Heart left ventricle (tissue), 16 donors: ENCODE measurements at regions not wholly inside any gene's neighbourhood (a gene's known extent, or its start where the extent isn't known, plus 50 kb on each side); places are given as distances from the start of the nearest gene placed in this dataset.

ENCODE experiments used
- ATAC-seq, 4 donors: fragments of 200-7000 bp; cut with Tn5 transposase; one replicate each; pipeline ENCODE4 v1.9.1; 2020 to 2022; ENCODE audit warnings: moderate library complexity in 4 of 4, mild to moderate bottlenecking in 3 of 4, moderate number of reproducible peaks in 1 of 4
- DNase-seq, 5 donors: peaks; one replicate each; pipeline ENCODE4 v3.0.0-alpha.2; 2020
- H3K27ac ChIP-seq, 12 donors: fragments of 200-600 bp; sonication (generic) in 4 of 12; one replicate each; pipeline versions ENCODE4 v1.5.0 to v1.8.0; 2016 to 2022; ENCODE audit warnings: mild to moderate bottlenecking in 2 of 12
- H3K27me3 ChIP-seq, 9 donors: fragments of 200-600 bp; sonication (generic) in 2 of 9; one replicate each; pipeline versions ENCODE4 v1.5.1 to v1.8.0; 2016 to 2022; ENCODE audit warnings: mild to moderate bottlenecking in 3 of 9
- H3K36me3 ChIP-seq, 9 donors: fragments of 200-600 bp; sonication (generic) in 2 of 9; one replicate each; pipeline versions ENCODE4 v1.5.0 to v1.8.0; 2018 to 2022; ENCODE audit warnings: mild to moderate bottlenecking in 2 of 9
- H3K4me1 ChIP-seq, 12 donors: fragments of 200-600 bp; sonication (generic) in 4 of 12; one replicate each; pipeline versions ENCODE4 v1.5.0 to v1.8.0; 2016 to 2022; ENCODE audit warnings: mild to moderate bottlenecking in 3 of 12
- H3K4me3 ChIP-seq, 12 donors: fragments of 200-600 bp; sonication (generic) in 4 of 12; one replicate each; pipeline versions ENCODE4 v1.5.0 to v1.8.0; 2017 to 2022; ENCODE audit warnings: mild to moderate bottlenecking in 9 of 12, moderate library complexity in 4 of 12
- H3K9me3 ChIP-seq, 12 donors: fragments of 200-600 bp; sonication (generic) in 4 of 12; one replicate each; pipeline versions ENCODE4 v1.5.0 to v1.8.0; 2016 to 2022; ENCODE audit warnings: mild to moderate bottlenecking in 1 of 12
- POLR2A ChIP-seq, 2 donors: fragments of 450-650 bp; IDR thresholded peaks; one replicate each; pipeline ENCODE4 v1.6.1; 2017; ENCODE audit warnings: antibody characterized with exemption in 2 of 2, mild to moderate bottlenecking in 2 of 2, moderate library complexity in 2 of 2
- WGBS, 4 donors: extraction: QIAGEN DNeasy Blood & Tissue Kit in 2 of 4; methylation state at CpG; one replicate each; pipeline versions ENCODE4 v1.1.5 to v1.1.7; 2013 to 2018; 5-methylcytosine and 5-hydroxymethylcytosine counted together
- intact Hi-C, 10 donors: fragments of 100-400 bp; cut with DNase I; formaldehyde crosslinking; loops; one replicate each; pipeline versions ENCODE4 v1.11.1 to v1.14.2; 2022
- TF ChIP-seq, protein P1 (sequence below), 12 donors: fragments of 200-600 bp; sonication (generic) in 4 of 12; IDR thresholded peaks; one replicate each; pipeline versions ENCODE4 v1.5.0 to v1.8.0; 2018 to 2022; ENCODE audit warnings: antibody characterized with exemption in 12 of 12, mild to moderate bottlenecking in 5 of 12
- donor health status: ischemic (EF 13 %, LVEDD 7.1; RV severe dilation, severe dysfunction).
- donor health status: healthy with polysubstance abuse.
- donor health status: DM: no; HTN: yes; CAD: no.
- donor health status: DM: no; HTN: no; CAD: no.
- donor health status: ischemic (EF 25% LVEDD 6.9; RV normal size, moderate dysfunction).
- donor health status: ischemic (EF 25% LVEDD 5.7; RV mildly dilated, moderate dysfunction).
- donor health status: healthy.
- donor health status: DM: yes; HTN: yes; CAD: no.
- donor health status: ischemic (EF 35%, LVEDD 5.7; RV mildly dilated, moderate dysfunction).
- donor health status: nonischemic (EF 11% LVEDD 7.7; RV severe dilation, severe dysfunction).
- donor health status: DM: yes; HTN: yes; CAD: no.
- donor health status: PGD.
- donor health status: ischemic (EF 29% LVEDD 5.4; RV normal size, mild dysfunction).
- donor health status: nonischemic (EF 23%, LVEDD 6.1; RV moderate dilation, normal function).

DNA sequence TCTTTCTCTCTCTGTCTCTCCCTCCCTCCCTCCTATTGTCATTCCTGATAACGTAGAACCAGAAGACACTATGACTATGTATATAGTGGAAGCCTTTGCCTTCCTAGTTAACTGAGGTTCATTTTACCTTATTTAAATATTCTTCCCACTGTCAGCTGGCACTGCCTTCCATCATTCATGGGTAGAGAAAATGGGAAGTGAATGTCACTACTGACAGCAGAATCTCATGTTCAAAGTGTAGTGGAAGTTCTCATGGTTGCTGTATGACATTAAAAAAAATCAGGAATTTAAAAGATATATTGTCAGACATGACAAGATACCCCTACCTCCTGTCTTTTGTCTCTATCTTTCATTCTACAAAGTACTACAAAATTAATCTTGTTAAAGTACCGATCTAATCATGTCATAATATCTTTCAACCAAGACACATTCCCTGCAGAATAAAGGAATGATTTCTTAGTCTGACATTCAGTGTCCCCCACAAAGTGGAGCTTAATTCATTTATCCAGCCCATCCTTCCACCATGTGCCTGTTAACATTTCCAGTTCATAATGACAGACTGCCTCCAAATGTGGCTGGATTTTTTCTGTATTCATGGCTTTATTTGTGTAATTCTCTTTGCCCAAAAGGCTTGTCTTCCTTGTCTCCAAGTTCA lies 250.1 kb upstream of the CDH20 start:
- H3K27ac ChIP-seq: no peak overlapping the region
- no peak overlapping the region for H3K4me3 ChIP-seq
- no peaks in the 10 kb centered on the region for H3K9me3 ChIP-seq
- no peak for TF ChIP-seq POLR2A (IDR thresholded peaks at IDR 0.05)
- TF ChIP-seq, protein P1, sequence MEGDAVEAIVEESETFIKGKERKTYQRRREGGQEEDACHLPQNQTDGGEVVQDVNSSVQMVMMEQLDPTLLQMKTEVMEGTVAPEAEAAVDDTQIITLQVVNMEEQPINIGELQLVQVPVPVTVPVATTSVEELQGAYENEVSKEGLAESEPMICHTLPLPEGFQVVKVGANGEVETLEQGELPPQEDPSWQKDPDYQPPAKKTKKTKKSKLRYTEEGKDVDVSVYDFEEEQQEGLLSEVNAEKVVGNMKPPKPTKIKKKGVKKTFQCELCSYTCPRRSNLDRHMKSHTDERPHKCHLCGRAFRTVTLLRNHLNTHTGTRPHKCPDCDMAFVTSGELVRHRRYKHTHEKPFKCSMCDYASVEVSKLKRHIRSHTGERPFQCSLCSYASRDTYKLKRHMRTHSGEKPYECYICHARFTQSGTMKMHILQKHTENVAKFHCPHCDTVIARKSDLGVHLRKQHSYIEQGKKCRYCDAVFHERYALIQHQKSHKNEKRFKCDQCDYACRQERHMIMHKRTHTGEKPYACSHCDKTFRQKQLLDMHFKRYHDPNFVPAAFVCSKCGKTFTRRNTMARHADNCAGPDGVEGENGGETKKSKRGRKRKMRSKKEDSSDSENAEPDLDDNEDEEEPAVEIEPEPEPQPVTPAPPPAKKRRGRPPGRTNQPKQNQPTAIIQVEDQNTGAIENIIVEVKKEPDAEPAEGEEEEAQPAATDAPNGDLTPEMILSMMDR (IDR thresholded peaks at IDR 0.05): no peak
- WGBS, 4 donors: 67 to 76% (median 70%) methylated on average over 2 of the region's 2 CpGs
- no peaks in the 10 kb centered on the region for H3K36me3 ChIP-seq
- no peaks in the 10 kb centered on the region for H3K4me1 ChIP-seq
- intact Hi-C loops: loop anchor here in 3 of 10 donors (10.0 kb wide), 2 partner anchors 398 to 422 kb away; no protein-coding TSS in a partner anchor
- no peaks in the 10 kb centered on the region for H3K27me3 ChIP-seq
- DNase-seq (no peak), ATAC-seq (no peak)

DNA sequence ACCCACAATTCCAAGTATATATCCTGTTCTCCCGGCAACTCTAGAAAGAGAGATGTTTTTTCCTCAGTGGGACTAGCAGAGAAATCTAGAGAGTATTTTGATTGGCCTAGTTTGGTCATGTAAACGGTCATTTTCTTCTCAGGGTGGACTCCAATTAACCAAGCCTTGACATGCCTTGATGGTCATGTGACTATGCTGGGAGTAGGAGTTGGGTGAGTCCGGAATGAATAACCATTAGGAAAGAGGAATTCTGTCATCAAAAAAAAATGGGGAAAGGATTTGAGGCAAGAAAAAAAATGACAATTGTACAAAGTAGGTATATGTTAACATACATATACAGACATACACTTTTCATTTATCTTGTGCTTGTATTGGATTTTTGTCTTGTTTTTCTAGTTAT lies 248.2 kb upstream of the CDH20 start:
- no peak overlapping the region for H3K4me3 ChIP-seq
- WGBS, 4 donors: 72 to 82% (median 78%) methylated on average over 3 of the region's 3 CpGs
- intact Hi-C loops: loop anchor here in 6 of 10 donors (5.0 to 10.0 kb wide), 3 partner anchors 400 to 420 kb away; no protein-coding TSS in a partner anchor
- ATAC-seq (no peak), DNase-seq (no peak)
- H3K27me3 ChIP-seq: no peaks in the 10 kb centered on the region
- no peak for TF ChIP-seq POLR2A (IDR thresholded peaks at IDR 0.05)
- TF ChIP-seq, protein P1 (IDR thresholded peaks at IDR 0.05): no peak
- no peak overlapping the region for H3K27ac ChIP-seq
- no peaks in the 10 kb centered on the region for H3K4me1 ChIP-seq
- no peaks in the 10 kb centered on the region for H3K36me3 ChIP-seq
- H3K9me3 ChIP-seq: no peaks in the 10 kb centered on the region

- DNase-seq (no peak), ATAC-seq (no peak)
- TF ChIP-seq, protein P1 (IDR thresholded peaks at IDR 0.05): no peak
- no peak for TF ChIP-seq POLR2A (IDR thresholded peaks at IDR 0.05)
- Histone ChIP-seq H3K9me3 (no peaks in the 10 kb centered on the region), H3K27ac (no peak overlapping the region), H3K4me1 (no peaks in the 10 kb centered on the region), H3K36me3 (no peaks in the 10 kb centered on the region), H3K4me3 (no peak overlapping the region), H3K27me3 (no peaks in the 10 kb centered on the region)
- intact Hi-C loops: loop anchor here in 6 of 10 donors (5.0 to 10.0 kb wide), 3 partner anchors 401 to 419 kb away; no protein-coding TSS in a partner anchor
These were observed 247.5 kb upstream of the CDH20 start for GRCh38 chr18:61085761-61086160.

DNA sequence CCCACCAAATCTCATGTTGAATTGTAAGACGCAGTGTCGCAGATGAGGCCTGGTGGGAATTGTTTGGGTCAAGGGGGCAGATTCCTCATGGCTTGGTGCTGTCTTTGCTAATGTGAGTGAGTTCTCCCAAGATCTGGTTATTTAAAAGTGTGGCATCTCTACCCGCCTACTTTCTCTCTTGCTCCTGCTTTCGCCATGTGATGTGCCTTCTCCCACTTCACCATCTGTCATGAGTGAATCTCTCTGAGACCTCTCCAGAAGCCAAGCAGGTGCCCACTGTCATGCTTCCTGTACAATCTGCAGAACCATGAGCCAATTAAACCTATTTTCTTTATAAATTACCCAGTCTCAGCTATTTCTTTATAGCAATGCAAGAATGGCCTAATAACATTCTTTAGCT lies 246.6 kb upstream of the CDH20 start:
- Histone ChIP-seq H3K27me3 (no peaks in the 10 kb centered on the region), H3K27ac (no peak overlapping the region), H3K4me1 (no peaks in the 10 kb centered on the region), H3K9me3 (no peaks in the 10 kb centered on the region), H3K36me3 (no peaks in the 10 kb centered on the region), H3K4me3 (no peak overlapping the region)
- DNase-seq (no peak), ATAC-seq (no peak)
- whole genome bisulfite sequencing, 4 donors: 87 to 92% (median 90%) methylated on average over 4 of the region's 4 CpGs
- TF ChIP-seq POLR2A (IDR thresholded peaks at IDR 0.05): no peak
- TF ChIP-seq, protein P1 (IDR thresholded peaks at IDR 0.05): no peak
- intact Hi-C loops: loop anchor here in 6 of 10 donors (5.0 to 10.0 kb wide), 3 partner anchors 402 to 418 kb away; no protein-coding TSS in a partner anchor
